ENCODE measurements at regions not wholly inside any gene's neighbourhood (a gene's known extent, or its start where the extent isn't known, plus 50 kb on each side); places are given as distances from the start of the nearest gene placed in this dataset.
A peak's percentile ranks its signal among the peaks of the same experiment; 100 is the strongest.

DNA sequence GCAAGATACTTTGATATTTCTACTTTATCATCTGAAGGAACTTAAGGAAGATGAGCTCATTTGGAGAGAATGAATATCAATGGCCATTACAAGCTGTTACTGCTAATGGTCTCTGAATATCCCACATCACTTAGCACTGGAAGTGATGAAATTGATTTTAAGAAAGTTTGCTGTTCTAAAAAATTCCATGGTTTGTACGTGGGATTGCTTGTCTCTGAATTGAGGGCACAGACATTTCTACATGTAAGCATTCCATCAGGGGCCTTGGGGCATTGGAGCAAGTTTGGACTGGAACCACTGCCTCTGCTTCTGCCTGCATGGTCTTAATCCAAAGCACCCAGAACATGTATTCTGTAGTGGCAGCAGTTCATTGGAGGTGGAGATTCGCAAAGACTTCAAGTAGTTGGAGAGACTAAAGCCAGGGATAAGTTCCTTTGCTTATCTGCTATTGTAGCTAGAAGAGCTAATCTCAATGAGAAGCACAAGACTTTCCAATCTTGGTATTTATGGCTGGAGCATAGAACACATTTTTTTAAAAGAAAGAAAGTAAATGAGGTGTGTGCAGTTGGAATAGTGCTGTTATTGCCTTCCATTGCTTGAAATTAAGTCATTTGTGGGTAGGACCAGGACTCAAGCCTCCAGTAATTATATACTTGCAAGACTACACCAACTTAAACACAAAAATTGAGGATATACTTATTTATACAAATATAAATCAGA lies 424.2 kb downstream of the SPATA31D1 start:
- TF ChIP-seq, protein P1, sequence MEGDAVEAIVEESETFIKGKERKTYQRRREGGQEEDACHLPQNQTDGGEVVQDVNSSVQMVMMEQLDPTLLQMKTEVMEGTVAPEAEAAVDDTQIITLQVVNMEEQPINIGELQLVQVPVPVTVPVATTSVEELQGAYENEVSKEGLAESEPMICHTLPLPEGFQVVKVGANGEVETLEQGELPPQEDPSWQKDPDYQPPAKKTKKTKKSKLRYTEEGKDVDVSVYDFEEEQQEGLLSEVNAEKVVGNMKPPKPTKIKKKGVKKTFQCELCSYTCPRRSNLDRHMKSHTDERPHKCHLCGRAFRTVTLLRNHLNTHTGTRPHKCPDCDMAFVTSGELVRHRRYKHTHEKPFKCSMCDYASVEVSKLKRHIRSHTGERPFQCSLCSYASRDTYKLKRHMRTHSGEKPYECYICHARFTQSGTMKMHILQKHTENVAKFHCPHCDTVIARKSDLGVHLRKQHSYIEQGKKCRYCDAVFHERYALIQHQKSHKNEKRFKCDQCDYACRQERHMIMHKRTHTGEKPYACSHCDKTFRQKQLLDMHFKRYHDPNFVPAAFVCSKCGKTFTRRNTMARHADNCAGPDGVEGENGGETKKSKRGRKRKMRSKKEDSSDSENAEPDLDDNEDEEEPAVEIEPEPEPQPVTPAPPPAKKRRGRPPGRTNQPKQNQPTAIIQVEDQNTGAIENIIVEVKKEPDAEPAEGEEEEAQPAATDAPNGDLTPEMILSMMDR (conservative IDR thresholded peaks at IDR 0.05 in 1 of 2, IDR thresholded peaks at IDR 0.05 in 1 of 2; ENCODE audit: low read depth in 1 of 2, low read length in 2 of 2): no peak
- no peak for TF ChIP-seq EZH2 (IDR thresholded peaks at IDR 0.05; ENCODE audit: low read length, missing control alignments)
- H3K27me3 ChIP-seq (ENCODE audit: control insufficient read depth, insufficient read depth, low read length): no peaks in the 10 kb centered on the region
- H3K4me1 ChIP-seq (ENCODE audit: control insufficient read depth, extremely low read depth, insufficient read depth, low read length): no peaks in the 10 kb centered on the region
- H3K27ac ChIP-seq (ENCODE audit: insufficient read depth, low read length): no peak overlapping the region
- no peaks in the 10 kb centered on the region for H3K79me2 ChIP-seq (ENCODE audit: control insufficient read depth, insufficient read depth, low read length)
- H3K4me2 ChIP-seq (ENCODE audit: extremely low read depth, insufficient read depth, low read length): no peak overlapping the region
- no peak overlapping the region for H2AFZ ChIP-seq (ENCODE audit: low read length)
- H3K9ac ChIP-seq (ENCODE audit: insufficient read depth, low read length): no peak overlapping the region
- H3K36me3 ChIP-seq (ENCODE audit: control insufficient read depth, insufficient read depth, low read length): no peaks in the 10 kb centered on the region
- no peak overlapping the region for H3K4me3 ChIP-seq (replicated peaks in 1 of 4; ENCODE audit: control extremely low read depth in 1 of 4, insufficient read depth in 1 of 4, low read depth in 3 of 4, low read length in 4 of 4)
- no peaks in the 10 kb centered on the region for H4K20me1 ChIP-seq (ENCODE audit: control insufficient read depth, extremely low read depth, insufficient read depth, low read length)
- DNase-seq (ENCODE audit: low read depth in 2 of 2): peak in 1 of 2 donors; percentile 7
- no peaks in the 10 kb centered on the region for H3K9me3 ChIP-seq (ENCODE audit: control insufficient read depth, insufficient read depth, low read depth, low read length)

- Histone ChIP-seq H3K9me3 (ENCODE audit: control insufficient read depth, insufficient read depth, low read depth, low read length) (no peaks in the 10 kb centered on the region), H3K79me2 (ENCODE audit: control insufficient read depth, insufficient read depth, low read length) (no peaks in the 10 kb centered on the region), H2AFZ (ENCODE audit: low read length) (no peak overlapping the region), H3K9ac (ENCODE audit: insufficient read depth, low read length) (no peak overlapping the region), H3K27ac (ENCODE audit: insufficient read depth, low read length) (no peak overlapping the region), H4K20me1 (ENCODE audit: control insufficient read depth, extremely low read depth, insufficient read depth, low read length) (no peaks in the 10 kb centered on the region), H3K4me1 (ENCODE audit: control insufficient read depth, extremely low read depth, insufficient read depth, low read length) (no peaks in the 10 kb centered on the region), H3K36me3 (ENCODE audit: control insufficient read depth, insufficient read depth, low read length) (no peaks in the 10 kb centered on the region), H3K4me2 (ENCODE audit: extremely low read depth, insufficient read depth, low read length) (no peak overlapping the region), H3K4me3 (replicated peaks in 1 of 4; ENCODE audit: control extremely low read depth in 1 of 4, insufficient read depth in 1 of 4, low read depth in 3 of 4, low read length in 4 of 4) (no peak overlapping the region), H3K27me3 (ENCODE audit: control insufficient read depth, insufficient read depth, low read length) (no peaks in the 10 kb centered on the region)
- TF ChIP-seq EZH2 (IDR thresholded peaks at IDR 0.05; ENCODE audit: low read length, missing control alignments): no peak
- TF ChIP-seq, protein P1 (conservative IDR thresholded peaks at IDR 0.05 in 1 of 2, IDR thresholded peaks at IDR 0.05 in 1 of 2; ENCODE audit: low read depth in 1 of 2, low read length in 2 of 2): no peak
- no peak for DNase-seq (ENCODE audit: low read depth in 2 of 2)
These were observed 428.9 kb downstream of the SPATA31D1 start for GRCh38 chr9:82417501-82417900.

GRCh38 chr9:82418334-82418733 lies 429.8 kb downstream of the SPATA31D1 start:
- peak in 1 of 2 donors; percentile 64 for DNase-seq (ENCODE audit: low read depth in 2 of 2)
- no peaks in the 10 kb centered on the region for H3K27me3 ChIP-seq (ENCODE audit: control insufficient read depth, insufficient read depth, low read length)
- no peaks in the 10 kb centered on the region for H3K36me3 ChIP-seq (ENCODE audit: control insufficient read depth, insufficient read depth, low read length)
- TF ChIP-seq EZH2 (IDR thresholded peaks at IDR 0.05; ENCODE audit: low read length, missing control alignments): no peak
- TF ChIP-seq, protein P1 (conservative IDR thresholded peaks at IDR 0.05 in 1 of 2, IDR thresholded peaks at IDR 0.05 in 1 of 2; ENCODE audit: low read depth in 1 of 2, low read length in 2 of 2): no peak
- no peak overlapping the region for H3K4me3 ChIP-seq (replicated peaks in 1 of 4; ENCODE audit: control extremely low read depth in 1 of 4, insufficient read depth in 1 of 4, low read depth in 3 of 4, low read length in 4 of 4)
- H3K9ac ChIP-seq (ENCODE audit: insufficient read depth, low read length): no peak overlapping the region
- H3K4me2 ChIP-seq (ENCODE audit: extremely low read depth, insufficient read depth, low read length): no peak overlapping the region
- no peak overlapping the region for H2AFZ ChIP-seq (ENCODE audit: low read length)
- no peaks in the 10 kb centered on the region for H3K9me3 ChIP-seq (ENCODE audit: control insufficient read depth, insufficient read depth, low read depth, low read length)
- no peaks in the 10 kb centered on the region for H4K20me1 ChIP-seq (ENCODE audit: control insufficient read depth, extremely low read depth, insufficient read depth, low read length)
- H3K27ac ChIP-seq (ENCODE audit: insufficient read depth, low read length): no peak overlapping the region
- no peaks in the 10 kb centered on the region for H3K4me1 ChIP-seq (ENCODE audit: control insufficient read depth, extremely low read depth, insufficient read depth, low read length)
- H3K79me2 ChIP-seq (ENCODE audit: control insufficient read depth, insufficient read depth, low read length): no peaks in the 10 kb centered on the region
